ENCODE measurements at regions not wholly inside any gene's neighbourhood (a gene's known extent, or its start where the extent isn't known, plus 50 kb on each side); places are given as distances from the start of the nearest gene placed in this dataset.

DNA sequence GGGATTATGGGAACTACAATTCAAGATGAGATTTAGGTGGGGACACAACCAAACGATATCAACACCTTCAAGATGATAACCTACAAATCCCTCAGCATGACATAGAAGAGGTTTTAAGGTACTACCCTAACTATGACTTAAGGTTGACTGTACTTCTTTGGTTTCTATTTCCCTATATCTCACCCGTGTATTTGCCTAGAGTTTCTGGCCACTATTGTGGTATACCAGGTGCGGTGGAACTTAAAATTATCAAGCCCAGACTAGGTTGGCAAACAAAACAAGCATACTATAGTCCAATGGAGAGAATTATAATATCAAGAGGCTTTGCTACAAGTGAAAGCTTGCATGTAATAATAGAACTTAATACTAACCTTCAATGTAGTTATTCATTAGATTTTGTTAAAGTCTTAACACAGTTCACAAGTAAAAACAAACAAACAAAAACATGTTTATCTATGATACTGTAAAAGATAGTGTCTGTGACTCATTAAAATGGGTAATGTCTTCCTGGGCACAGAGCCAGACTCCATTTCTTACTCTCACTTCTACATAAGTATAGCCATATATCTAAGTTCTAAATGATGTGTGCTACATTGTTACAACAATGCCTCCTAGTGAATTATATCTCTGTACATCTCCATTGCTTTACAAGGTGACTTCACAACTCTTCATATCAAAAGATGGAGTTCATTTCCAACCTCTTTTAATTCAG, 479.1 kb downstream of the ZBBX start:
- no peak for FAIRE-seq
- Histone ChIP-seq H3K27me3 (ENCODE audit: control insufficient read depth, insufficient read depth, low read length) (no peaks in the 10 kb centered on the region), H3K27ac (ENCODE audit: low read depth in 2 of 2, low read length in 2 of 2) (no peak overlapping the region), H3K9ac (ENCODE audit: low read length in 3 of 3) (no peak overlapping the region), H3K9me3 (ENCODE audit: control insufficient read depth in 2 of 3, insufficient read depth in 1 of 3, low read length in 3 of 3) (no peaks in the 10 kb centered on the region), H3K4me3 (ENCODE audit: low read length in 3 of 3) (no peak overlapping the region), H3K36me3 (ENCODE audit: control insufficient read depth in 2 of 3, insufficient read depth in 3 of 3, low read length in 3 of 3) (no peaks in the 10 kb centered on the region), H3K4me1 (ENCODE audit: control insufficient read depth in 2 of 3, insufficient read depth in 2 of 3, low read depth in 1 of 3, low read length in 3 of 3) (no peaks in the 10 kb centered on the region)
- intact Hi-C loops (cut with DNase I), result no loop called here
- DNase-seq, result no peak
- TF ChIP-seq CTCF (IDR thresholded peaks at IDR 0.05; ENCODE audit: borderline replicate concordance, extremely low read depth, insufficient read depth), result no peak

DNA sequence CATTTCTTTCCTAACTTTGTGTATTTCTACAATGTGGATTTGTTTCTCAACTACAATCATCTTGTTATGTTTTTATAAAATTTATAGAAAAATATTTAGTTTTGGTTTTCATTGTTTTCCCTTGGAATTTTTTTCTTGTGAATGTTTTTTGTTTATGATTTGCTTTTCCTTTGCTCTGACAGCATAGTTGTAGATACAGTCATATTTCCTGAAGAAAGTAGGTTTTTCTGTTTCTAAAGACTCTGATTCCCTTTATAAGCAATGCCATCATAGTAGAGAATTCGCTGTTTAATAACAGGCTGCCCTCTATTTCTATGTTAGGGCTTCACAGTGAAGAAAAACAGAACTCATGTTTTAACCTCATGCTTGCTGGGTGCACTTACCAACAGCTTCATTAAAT, 482.3 kb downstream of the ZBBX start:
- Histone ChIP-seq H3K4me3 (ENCODE audit: low read length in 3 of 3) (no peak overlapping the region), H3K36me3 (ENCODE audit: control insufficient read depth in 2 of 3, insufficient read depth in 3 of 3, low read length in 3 of 3) (no peaks in the 10 kb centered on the region), H3K27me3 (ENCODE audit: control insufficient read depth, insufficient read depth, low read length) (no peaks in the 10 kb centered on the region), H3K9ac (ENCODE audit: low read length in 3 of 3) (no peak overlapping the region), H3K9me3 (ENCODE audit: control insufficient read depth in 2 of 3, insufficient read depth in 1 of 3, low read length in 3 of 3) (no peaks in the 10 kb centered on the region), H3K27ac (ENCODE audit: low read depth in 2 of 2, low read length in 2 of 2) (no peak overlapping the region), H3K4me1 (ENCODE audit: control insufficient read depth in 2 of 3, insufficient read depth in 2 of 3, low read depth in 1 of 3, low read length in 3 of 3) (no peaks in the 10 kb centered on the region)
- no peak for FAIRE-seq
- no peak for DNase-seq
- intact Hi-C loops (cut with DNase I), result no loop called here
- TF ChIP-seq CTCF (IDR thresholded peaks at IDR 0.05; ENCODE audit: borderline replicate concordance, extremely low read depth, insufficient read depth), result no peak

DNA sequence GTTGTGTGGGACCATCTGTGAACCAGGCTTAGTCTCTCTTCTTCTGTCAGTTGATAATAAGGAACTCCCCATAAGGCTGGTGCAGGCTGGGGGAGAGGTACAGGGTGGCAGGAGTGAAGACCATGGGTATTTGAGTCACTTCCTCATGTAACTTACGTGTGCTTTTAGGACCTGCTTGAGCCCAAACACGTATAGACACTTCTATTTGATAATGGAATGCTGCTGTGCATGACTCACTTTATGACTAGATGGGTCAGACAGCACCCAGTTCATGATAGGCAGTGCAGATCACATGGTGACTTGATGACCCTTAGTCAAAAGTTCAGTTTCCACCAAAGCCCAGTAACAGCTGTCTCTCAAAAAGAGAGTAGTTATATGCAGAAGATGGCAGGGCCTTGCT, 490.9 kb downstream of the ZBBX start:
- no peaks in the 10 kb centered on the region for H3K4me1 ChIP-seq (ENCODE audit: control insufficient read depth in 2 of 3, insufficient read depth in 2 of 3, low read depth in 1 of 3, low read length in 3 of 3)
- FAIRE-seq (no peak), DNase-seq (no peak)
- no peak for TF ChIP-seq CTCF (IDR thresholded peaks at IDR 0.05; ENCODE audit: borderline replicate concordance, extremely low read depth, insufficient read depth)
- H3K27me3 ChIP-seq (ENCODE audit: control insufficient read depth, insufficient read depth, low read length), result no peaks in the 10 kb centered on the region
- no peaks in the 10 kb centered on the region for H3K36me3 ChIP-seq (ENCODE audit: control insufficient read depth in 2 of 3, insufficient read depth in 3 of 3, low read length in 3 of 3)
- H3K9me3 ChIP-seq (ENCODE audit: control insufficient read depth in 2 of 3, insufficient read depth in 1 of 3, low read length in 3 of 3), result no peaks in the 10 kb centered on the region
- no peak overlapping the region for H3K27ac ChIP-seq (ENCODE audit: low read depth in 2 of 2, low read length in 2 of 2)
- H3K9ac ChIP-seq (ENCODE audit: low read length in 3 of 3), result no peak overlapping the region
- intact Hi-C loops (cut with DNase I), result no loop called here
- no peak overlapping the region for H3K4me3 ChIP-seq (ENCODE audit: low read length in 3 of 3)

GRCh38 chr3:166879661-166880060, 500.4 kb downstream of the ZBBX start:
- Histone ChIP-seq H3K4me3 (ENCODE audit: low read length in 3 of 3) (no peak overlapping the region), H3K27me3 (ENCODE audit: control insufficient read depth, insufficient read depth, low read length) (no peaks in the 10 kb centered on the region), H3K27ac (ENCODE audit: low read depth in 2 of 2, low read length in 2 of 2) (no peak overlapping the region), H3K36me3 (ENCODE audit: control insufficient read depth in 2 of 3, insufficient read depth in 3 of 3, low read length in 3 of 3) (no peaks in the 10 kb centered on the region), H3K9me3 (ENCODE audit: control insufficient read depth in 2 of 3, insufficient read depth in 1 of 3, low read length in 3 of 3) (peaks cover 0 to 3% (median 3%) of the 10 kb centered on the region in 3 donors), H3K4me1 (ENCODE audit: control insufficient read depth in 2 of 3, insufficient read depth in 2 of 3, low read depth in 1 of 3, low read length in 3 of 3) (no peaks in the 10 kb centered on the region), H3K9ac (ENCODE audit: low read length in 3 of 3) (no peak overlapping the region)
- intact Hi-C loops (cut with DNase I), result no loop called here
- no peak for TF ChIP-seq CTCF (IDR thresholded peaks at IDR 0.05; ENCODE audit: borderline replicate concordance, extremely low read depth, insufficient read depth)
- FAIRE-seq, result no peak
- DNase-seq, result peak in 1 of 5 donors; percentile 21
